ENCODE measurements at regions not wholly inside any gene's neighbourhood (a gene's known extent, or its start where the extent isn't known, plus 50 kb on each side); places are given as distances from the start of the nearest gene placed in this dataset.

DNA sequence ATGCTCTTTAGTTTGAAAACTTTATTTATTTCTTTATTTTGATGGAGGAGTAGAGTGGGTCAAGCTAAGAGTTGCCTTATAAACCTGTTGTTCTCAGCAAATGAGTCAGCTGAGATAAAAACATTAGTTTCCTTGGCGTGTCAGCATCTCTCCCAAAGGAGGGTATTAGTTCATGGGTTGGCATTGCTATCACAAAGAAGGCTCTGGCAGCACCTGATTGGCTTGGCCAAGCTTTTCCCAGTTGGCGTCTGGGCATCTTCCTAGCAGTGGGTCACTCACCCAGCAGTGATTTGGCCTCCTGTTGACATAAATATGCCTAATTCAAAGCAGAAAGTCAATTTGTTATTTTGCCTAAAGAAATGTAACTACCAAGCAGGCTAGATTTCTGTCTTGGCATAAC lies 200.7 kb upstream of the TNP1 start:
- TF ChIP-seq, protein P1, sequence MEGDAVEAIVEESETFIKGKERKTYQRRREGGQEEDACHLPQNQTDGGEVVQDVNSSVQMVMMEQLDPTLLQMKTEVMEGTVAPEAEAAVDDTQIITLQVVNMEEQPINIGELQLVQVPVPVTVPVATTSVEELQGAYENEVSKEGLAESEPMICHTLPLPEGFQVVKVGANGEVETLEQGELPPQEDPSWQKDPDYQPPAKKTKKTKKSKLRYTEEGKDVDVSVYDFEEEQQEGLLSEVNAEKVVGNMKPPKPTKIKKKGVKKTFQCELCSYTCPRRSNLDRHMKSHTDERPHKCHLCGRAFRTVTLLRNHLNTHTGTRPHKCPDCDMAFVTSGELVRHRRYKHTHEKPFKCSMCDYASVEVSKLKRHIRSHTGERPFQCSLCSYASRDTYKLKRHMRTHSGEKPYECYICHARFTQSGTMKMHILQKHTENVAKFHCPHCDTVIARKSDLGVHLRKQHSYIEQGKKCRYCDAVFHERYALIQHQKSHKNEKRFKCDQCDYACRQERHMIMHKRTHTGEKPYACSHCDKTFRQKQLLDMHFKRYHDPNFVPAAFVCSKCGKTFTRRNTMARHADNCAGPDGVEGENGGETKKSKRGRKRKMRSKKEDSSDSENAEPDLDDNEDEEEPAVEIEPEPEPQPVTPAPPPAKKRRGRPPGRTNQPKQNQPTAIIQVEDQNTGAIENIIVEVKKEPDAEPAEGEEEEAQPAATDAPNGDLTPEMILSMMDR (conservative IDR thresholded peaks at IDR 0.05): no peak
- no peak for TF ChIP-seq EZH2 (IDR thresholded peaks at IDR 0.05; ENCODE audit: low read depth)

All from PC-9 (cell line).